IMR-90 (cell line): ENCODE measurements at regions not wholly inside any gene's neighbourhood (a gene's known extent, or its start where the extent isn't known, plus 50 kb on each side); places are given as distances from the start of the nearest gene placed in this dataset.

ENCODE experiments used
- ATAC-seq: fragments of 200-7000 bp; cut with Tn5 transposase; 2 replicates; pipeline ENCODE4 v1.9.1; 2020; ENCODE audit warnings: low read depth, mild to moderate bottlenecking, moderate library complexity
- BruUV-seq: library from RNA; stranded (reverse); fragments of 400-500 nt; replicated peaks from 2 replicates; lab custom pipeline; 2021; lab: Mats Ljungman, UMichigan
- CTCF ChIA-PET: fragments of 300-600 bp; formaldehyde crosslinking; extraction: SDS; loops from one replicate; lab custom pipeline; 2021; ENCODE audit warnings: antibody characterized with exemption; lab: Yijun Ruan, JAX
- POLR2A ChIA-PET: fragments of 300-600 bp; sonication (Branson Sonifier 250); formaldehyde crosslinking; loops from one replicate; lab custom pipeline; 2022; ENCODE audit warnings: antibody characterized with exemption; ENCODE audit not compliant: unreplicated experiment; lab: Charles Lee
- DNase-seq: peaks from one replicate; pipeline ENCODE4 v3.0.0; 2013
- H2AFZ ChIP-seq: replicated peaks from 2 replicates; pipeline ENCODE3; 2013; ENCODE audit warnings: low read length, mild to moderate bottlenecking; ENCODE audit not compliant: poor library complexity
- H2AK5ac ChIP-seq: 2 replicates; pipeline ENCODE4 v1.6.1; 2013; ENCODE audit warnings: low read depth, low read length, inconsistent platforms
- H2AK9ac ChIP-seq: replicated peaks from 2 replicates; pipeline ENCODE3; 2013; ENCODE audit warnings: mild to moderate bottlenecking, low read depth, low read length, moderate library complexity; ENCODE audit not compliant: poor library complexity
- H2BK120ac ChIP-seq: 2 replicates; pipeline ENCODE4 v1.6.1; 2013; ENCODE audit warnings: low read depth, low read length, inconsistent platforms
- H2BK15ac ChIP-seq: 3 replicates; pipeline ENCODE4 v1.6.1; 2013; ENCODE audit warnings: low read depth, low read length, inconsistent platforms
- H2BK20ac ChIP-seq: 2 replicates; pipeline ENCODE4 v1.6.1; 2013; ENCODE audit warnings: low read depth, mild to moderate bottlenecking, inconsistent platforms, low read length, moderate library complexity
- H2BK5ac ChIP-seq: 2 replicates; pipeline ENCODE4 v1.6.1; 2013; ENCODE audit warnings: mild to moderate bottlenecking, low read depth, low read length, inconsistent platforms; ENCODE audit not compliant: poor library complexity, severe bottlenecking
- H3K14ac ChIP-seq: replicated peaks from 2 replicates; pipeline ENCODE4 v1.6.1; 2013; ENCODE audit warnings: low read depth, low read length, inconsistent platforms
- H3K18ac ChIP-seq: 2 replicates; pipeline ENCODE4 v1.6.1; 2013; ENCODE audit warnings: low read depth, low read length, control low read depth
- H3K23ac ChIP-seq: 2 replicates; pipeline ENCODE4 v1.6.1; 2013; ENCODE audit warnings: low read depth, low read length, inconsistent platforms
- H3K27ac ChIP-seq: 2 replicates; pipeline ENCODE4 v1.5.1; 2013; ENCODE audit warnings: mild to moderate bottlenecking, control low read depth, low read length; ENCODE audit not compliant: insufficient read depth
- H3K27me3 ChIP-seq: 2 replicates; pipeline ENCODE4 v1.6.1; 2013; ENCODE audit warnings: low read length; ENCODE audit not compliant: control insufficient read depth, insufficient read depth
- H3K36me3 ChIP-seq: 2 replicates; pipeline ENCODE4 v1.6.1; 2013; ENCODE audit warnings: low read length, mixed read lengths; ENCODE audit not compliant: control insufficient read depth, insufficient read depth
- H3K4ac ChIP-seq: 2 replicates; pipeline ENCODE4 v1.6.1; 2013; ENCODE audit warnings: low read depth, low read length, inconsistent platforms
- H3K4me1 ChIP-seq: 2 replicates; pipeline ENCODE4 v1.6.1; 2013; ENCODE audit warnings: low read length, mixed read lengths; ENCODE audit not compliant: control insufficient read depth, insufficient read depth
- H3K4me2 ChIP-seq: 2 replicates; pipeline ENCODE4 v1.6.1; 2013; ENCODE audit warnings: low read depth, mild to moderate bottlenecking, control low read depth, low read length, moderate library complexity
- H3K4me3 ChIP-seq: 2 replicates; pipeline ENCODE4 v1.5.1; 2013; ENCODE audit warnings: low read depth, mild to moderate bottlenecking, control low read depth, low read length, moderate library complexity; ENCODE audit not compliant: insufficient read depth
- H3K56ac ChIP-seq: 2 replicates; pipeline ENCODE4 v1.6.1; 2013; ENCODE audit warnings: low read length, inconsistent platforms; ENCODE audit not compliant: insufficient read depth; ENCODE audit errors: extremely low read depth
- H3K79me1 ChIP-seq, 2 experiments: 2 replicates each; pipeline ENCODE4 v1.6.1; 2013; ENCODE audit warnings: low read length in 2 of 2, inconsistent platforms in 1 of 2, low read depth in 1 of 2
- H3K9ac ChIP-seq: 2 replicates; pipeline ENCODE4 v1.6.1; 2013; ENCODE audit warnings: low read depth, low read length, control low read depth
- H3K9me1 ChIP-seq: 2 replicates; pipeline ENCODE4 v1.6.1; 2013; ENCODE audit warnings: low read length, inconsistent platforms; ENCODE audit not compliant: insufficient read depth
- H3K9me3 ChIP-seq: 2 replicates; pipeline ENCODE4 v1.6.1; 2013; ENCODE audit warnings: low read length; ENCODE audit not compliant: control insufficient read depth, insufficient read depth
- H4K20me1 ChIP-seq: 2 replicates; pipeline ENCODE4 v1.6.1; 2013; ENCODE audit warnings: low read length, inconsistent platforms; ENCODE audit not compliant: insufficient read depth
- H4K5ac ChIP-seq: 2 replicates; pipeline ENCODE4 v1.6.1; 2013; ENCODE audit warnings: mild to moderate bottlenecking, low read depth, low read length, control low read depth
- H4K8ac ChIP-seq, 2 experiments: 2 replicates each; pipeline ENCODE4 v1.6.1; 2013; ENCODE audit warnings: low read depth in 2 of 2, low read length in 2 of 2, control low read depth in 1 of 2, inconsistent platforms in 1 of 2
- H4K91ac ChIP-seq: 2 replicates; pipeline ENCODE4 v1.6.1; 2013; ENCODE audit warnings: low read depth, low read length, inconsistent platforms; ENCODE audit not compliant: insufficient read depth
- BHLHE40 ChIP-seq: fragments of 150-350 bp; IDR thresholded peaks from 2 replicates; pipeline ENCODE4 v1.6.1; 2016; ENCODE audit warnings: mild to moderate bottlenecking, low read depth, low read length
- CEBPB ChIP-seq: IDR thresholded peaks from 2 replicates; pipeline ENCODE4 v1.6.1; 2012; ENCODE audit warnings: low read depth, low read length, improper control_type of control experiment
- CHD1 ChIP-seq: IDR thresholded peaks from 2 replicates; pipeline ENCODE4 v1.6.1; 2012; ENCODE audit warnings: low read depth, low read length, improper control_type of control experiment
- FOS ChIP-seq: fragments of 150-350 bp; IDR thresholded peaks from 2 replicates; pipeline ENCODE4 v1.6.1; 2016; ENCODE audit warnings: low read depth, low read length
- MAZ ChIP-seq: IDR thresholded peaks from 2 replicates; pipeline ENCODE4 v1.6.1; 2012; ENCODE audit warnings: low read depth, mild to moderate bottlenecking, low read length, improper control_type of control experiment, moderate library complexity, borderline replicate concordance
- MXI1 ChIP-seq: IDR thresholded peaks from 2 replicates; pipeline ENCODE4 v1.6.1; 2012; ENCODE audit warnings: low read depth, mild to moderate bottlenecking, low read length, moderate library complexity, borderline replicate concordance
- NFE2L2 ChIP-seq: fragments of 150-350 bp; IDR thresholded peaks from 2 replicates; pipeline ENCODE4 v1.6.1; 2016; ENCODE audit warnings: low read depth, mild to moderate bottlenecking, low read length
- POLR2A ChIP-seq: IDR thresholded peaks from 2 replicates; pipeline ENCODE4 v1.6.1; 2012; ENCODE audit warnings: mild to moderate bottlenecking, low read depth, low read length
- RAD21 ChIP-seq: IDR thresholded peaks from 2 replicates; pipeline ENCODE4 v1.6.1; 2012; ENCODE audit warnings: low read length, improper control_type of control experiment
- RCOR1 ChIP-seq: IDR thresholded peaks from 2 replicates; pipeline ENCODE4 v1.6.1; 2012; ENCODE audit warnings: mild to moderate bottlenecking, low read length, improper control_type of control experiment; ENCODE audit not compliant: insufficient replicate concordance
- SMC3 ChIP-seq: fragments of 150-350 bp; IDR thresholded peaks from 2 replicates; pipeline ENCODE4 v1.6.1; 2016; ENCODE audit warnings: low read depth, mild to moderate bottlenecking, antibody characterized with exemption, low read length, moderate library complexity
- WGBS, 2 experiments: methylation state at CpG; one replicate each; pipeline versions ENCODE4 v1.1.5 to v1.1.7; 2013; ENCODE audit warnings: missing lambda C conversion rate in 2 of 2; ENCODE audit not compliant: insufficient read length in 1 of 2; ENCODE audit errors: extremely low coverage in 2 of 2; 5-methylcytosine and 5-hydroxymethylcytosine counted together
- dilution Hi-C: fragments of 300-500 bp; cut with HindIII; formaldehyde crosslinking; loops from one replicate; pipeline ENCODE4 v1.14.3; 2018; ENCODE audit warnings: low sequenced_read_pairs; ENCODE audit not compliant: unreplicated experiment
- in situ Hi-C: fragments of 300-500 bp; cut with MboI; formaldehyde crosslinking; loops from 3 replicates; pipeline ENCODE4 v1.14.3; 2019; ENCODE audit warnings: low sequenced_read_pairs, inconsistent platforms, mixed read lengths
- intact Hi-C: fragments of 100-400 bp; cut with micrococcal nuclease; formaldehyde crosslinking; loops from 2 replicates; pipeline ENCODE4 v1.10.0; 2022
- TF ChIP-seq, protein P1 (sequence below): conservative IDR thresholded peaks from 2 replicates; pipeline ENCODE4 v1.5.1; 2012; ENCODE audit warnings: mild to moderate bottlenecking, low read depth, low read length, improper control_type of control experiment
- TF ChIP-seq, protein P2 (sequence below): fragments of 150-350 bp; IDR thresholded peaks from 2 replicates; pipeline ENCODE4 v1.6.1; 2016; ENCODE audit warnings: low read depth, mild to moderate bottlenecking, low read length, moderate library complexity, borderline replicate concordance
- TF ChIP-seq, protein P3 (sequence below): fragments of 150-350 bp; IDR thresholded peaks from 2 replicates; pipeline ENCODE4 v1.6.1; 2017; ENCODE audit warnings: mild to moderate bottlenecking, antibody characterized with exemption, low read length, low read depth

DNA sequence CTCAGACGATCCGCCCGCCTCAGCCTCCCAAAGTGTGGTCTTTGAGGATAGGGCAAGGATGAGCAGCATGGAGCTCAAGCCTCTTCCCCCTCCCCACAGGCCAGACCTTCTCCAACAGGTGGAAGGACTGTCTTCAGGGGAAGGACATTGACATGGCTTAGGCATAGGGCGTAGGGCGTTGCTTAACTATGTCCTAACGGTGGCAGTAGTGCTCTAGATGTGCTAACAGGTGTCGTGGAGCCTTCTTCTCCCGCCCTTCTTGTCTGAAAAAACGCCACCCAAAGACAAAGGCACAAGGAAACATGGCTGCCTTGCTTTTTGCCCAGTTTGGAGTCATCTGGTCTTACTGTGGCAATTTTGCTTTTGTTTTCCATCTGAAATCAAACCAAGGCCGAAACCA lies 219.8 kb downstream of the OR13H1 start:
- Histone ChIP-seq H2BK5ac (no peak overlapping the region), H3K36me3 (no peaks in the 10 kb centered on the region), H4K20me1 (no peaks in the 10 kb centered on the region), H3K9me1 (no peaks in the 10 kb centered on the region), H3K79me1 (no peaks in the 10 kb centered on the region), H3K18ac (no peak overlapping the region), H3K56ac (no peak overlapping the region), H3K4ac (no peak overlapping the region), H4K8ac (no peak overlapping the region), H3K27me3 (no peaks in the 10 kb centered on the region), H3K4me2 (peak overlapping the region; percentile 26), H3K4me3 (peak overlapping the region; percentile 1; the same call in 1 of the 2 replicates), H3K9me3 (no peaks in the 10 kb centered on the region), H2AK9ac (no peak overlapping the region), H4K5ac (no peak overlapping the region), H2BK120ac (no peak overlapping the region), H2BK20ac (no peak overlapping the region), H3K9ac (no peak overlapping the region), H2BK15ac (no peak overlapping the region), H2AFZ (peak overlapping the region; percentile 4), H3K4me1 (no peaks in the 10 kb centered on the region), H3K23ac (no peak overlapping the region), H3K14ac (no peak overlapping the region), H4K91ac (no peak overlapping the region), H3K27ac (no peak overlapping the region), H2AK5ac (no peak overlapping the region)
- TF ChIP-seq, protein P1, sequence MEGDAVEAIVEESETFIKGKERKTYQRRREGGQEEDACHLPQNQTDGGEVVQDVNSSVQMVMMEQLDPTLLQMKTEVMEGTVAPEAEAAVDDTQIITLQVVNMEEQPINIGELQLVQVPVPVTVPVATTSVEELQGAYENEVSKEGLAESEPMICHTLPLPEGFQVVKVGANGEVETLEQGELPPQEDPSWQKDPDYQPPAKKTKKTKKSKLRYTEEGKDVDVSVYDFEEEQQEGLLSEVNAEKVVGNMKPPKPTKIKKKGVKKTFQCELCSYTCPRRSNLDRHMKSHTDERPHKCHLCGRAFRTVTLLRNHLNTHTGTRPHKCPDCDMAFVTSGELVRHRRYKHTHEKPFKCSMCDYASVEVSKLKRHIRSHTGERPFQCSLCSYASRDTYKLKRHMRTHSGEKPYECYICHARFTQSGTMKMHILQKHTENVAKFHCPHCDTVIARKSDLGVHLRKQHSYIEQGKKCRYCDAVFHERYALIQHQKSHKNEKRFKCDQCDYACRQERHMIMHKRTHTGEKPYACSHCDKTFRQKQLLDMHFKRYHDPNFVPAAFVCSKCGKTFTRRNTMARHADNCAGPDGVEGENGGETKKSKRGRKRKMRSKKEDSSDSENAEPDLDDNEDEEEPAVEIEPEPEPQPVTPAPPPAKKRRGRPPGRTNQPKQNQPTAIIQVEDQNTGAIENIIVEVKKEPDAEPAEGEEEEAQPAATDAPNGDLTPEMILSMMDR: peak; percentile 68
- TF ChIP-seq, protein P2, sequence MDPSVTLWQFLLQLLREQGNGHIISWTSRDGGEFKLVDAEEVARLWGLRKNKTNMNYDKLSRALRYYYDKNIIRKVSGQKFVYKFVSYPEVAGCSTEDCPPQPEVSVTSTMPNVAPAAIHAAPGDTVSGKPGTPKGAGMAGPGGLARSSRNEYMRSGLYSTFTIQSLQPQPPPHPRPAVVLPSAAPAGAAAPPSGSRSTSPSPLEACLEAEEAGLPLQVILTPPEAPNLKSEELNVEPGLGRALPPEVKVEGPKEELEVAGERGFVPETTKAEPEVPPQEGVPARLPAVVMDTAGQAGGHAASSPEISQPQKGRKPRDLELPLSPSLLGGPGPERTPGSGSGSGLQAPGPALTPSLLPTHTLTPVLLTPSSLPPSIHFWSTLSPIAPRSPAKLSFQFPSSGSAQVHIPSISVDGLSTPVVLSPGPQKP: no peak
- TF ChIP-seq BHLHE40 (no peak), FOS (no peak), POLR2A (no peak), NFE2L2 (no peak), MXI1 (no peak), RAD21 (peak; percentile 72), RCOR1 (no peak), SMC3 (no peak), MAZ (0 out of 2 replicates have a peak, but pooled peaks have one; percentile 37), CEBPB (no peak), CHD1 (no peak)
- TF ChIP-seq, protein P3, sequence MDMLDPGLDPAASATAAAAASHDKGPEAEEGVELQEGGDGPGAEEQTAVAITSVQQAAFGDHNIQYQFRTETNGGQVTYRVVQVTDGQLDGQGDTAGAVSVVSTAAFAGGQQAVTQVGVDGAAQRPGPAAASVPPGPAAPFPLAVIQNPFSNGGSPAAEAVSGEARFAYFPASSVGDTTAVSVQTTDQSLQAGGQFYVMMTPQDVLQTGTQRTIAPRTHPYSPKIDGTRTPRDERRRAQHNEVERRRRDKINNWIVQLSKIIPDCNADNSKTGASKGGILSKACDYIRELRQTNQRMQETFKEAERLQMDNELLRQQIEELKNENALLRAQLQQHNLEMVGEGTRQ: no peak
- ChIA-PET POLR2A (no interaction called here), CTCF (no interaction called here)
- no TSS peak for BruUV-seq
- dilution Hi-C loops (no loop called here), in situ Hi-C loops (no loop called here), intact Hi-C loops (no loop called here)
- peak; percentile 66 for ATAC-seq
- 28% methylated on average over 3 of the region's 10 CpGs; no CpG with 5 or more reads in 1 of the 2 experiments for WGBS, 2 experiments
- DNase-seq: peak; percentile 85
